K562 (cell line): ENCODE measurements at regions not wholly inside any gene's neighbourhood (a gene's known extent, or its start where the extent isn't known, plus 50 kb on each side); places are given as distances from the start of the nearest gene placed in this dataset.

Source experiments
- ATAC-seq: fragments of 200-7000 bp; cut with Tn5 transposase; 3 replicates; pipeline ENCODE4 v1.9.1; 2020; ENCODE audit warnings: moderate library complexity
- BruUV-seq: library from RNA; stranded (reverse); fragments of 400-500 nt; replicated peaks from 2 replicates; lab custom pipeline; 2021; lab: Mats Ljungman, UMichigan
- CTCF ChIA-PET: fragments of 300-600 bp; formaldehyde crosslinking; extraction: SDS; loops from one replicate; lab custom pipeline; 2021; ENCODE audit warnings: low intra/inter-chr PET ratio; lab: Yijun Ruan, JAX
- POLR2A ChIA-PET: fragments of 300-600, 350-650 bp; sonication (Branson Sonifier 250); formaldehyde crosslinking; extraction: SDS; loops from one replicate; lab custom pipeline; 2021; ENCODE audit warnings: antibody characterized with exemption, inconsistent platforms; lab: Yijun Ruan, JAX
- DNase-seq, 4 experiments: peaks; one replicate each; pipeline versions ENCODE4 v3.0.0 to v3.0.0-alpha.2; 2011 to 2018; ENCODE audit warnings: low spot score in 3 of 4, mixed read lengths in 3 of 4; ENCODE audit errors: extremely low read depth in 1 of 4
- FAIRE-seq: peaks from 2 replicates; lab custom pipeline; 2011; peaks lifted over from hg19 to GRCh38; lab: Jason Lieb, UNC
- H2AFZ ChIP-seq: 2 replicates; pipeline ENCODE4 v1.6.0; 2011; ENCODE audit warnings: low read depth, low read length, control low read depth, inconsistent platforms
- H3K27ac ChIP-seq: fragments of 200-600 bp; 3 replicates; pipeline ENCODE4 v1.8.0; 2011; ENCODE audit warnings: low read depth, mild to moderate bottlenecking, control low read depth, inconsistent platforms, low read length, moderate library complexity, mixed read lengths; ENCODE audit errors: extremely low read depth
- H3K27me3 ChIP-seq, 2 experiments: fragments of 300-600 bp in 1 of 2; 2 replicates in 1 of 2; 3 replicates in 1 of 2; pipeline versions ENCODE4 v1.6.0 to v1.8.0; 2011; ENCODE audit warnings: inconsistent platforms in 2 of 2, low read length in 2 of 2, mild to moderate bottlenecking in 1 of 2, mixed read lengths in 1 of 2, moderate library complexity in 1 of 2; ENCODE audit not compliant: control insufficient read depth in 2 of 2, insufficient read depth in 2 of 2
- H3K36me3 ChIP-seq: fragments of 300-600 bp; 3 replicates; pipeline ENCODE4 v1.8.0; 2011; ENCODE audit warnings: mild to moderate bottlenecking, low read length, inconsistent platforms; ENCODE audit not compliant: control insufficient read depth, insufficient read depth
- H3K4me1 ChIP-seq, 2 experiments: fragments of 200-600 bp in 1 of 2; replicated peaks in 1 of 2; 2 replicates in 1 of 2; 3 replicates in 1 of 2; pipeline versions ENCODE4 v1.5.1 to v1.8.0; 2011; ENCODE audit warnings: inconsistent platforms in 2 of 2, low read length in 2 of 2, mild to moderate bottlenecking in 1 of 2, mixed read lengths in 1 of 2, moderate library complexity in 1 of 2; ENCODE audit not compliant: control insufficient read depth in 2 of 2, insufficient read depth in 2 of 2
- H3K4me2 ChIP-seq: 2 replicates; pipeline ENCODE4 v1.6.1; 2011; ENCODE audit warnings: low read length, control low read depth, inconsistent platforms, mixed read lengths; ENCODE audit not compliant: insufficient read depth
- H3K4me3 ChIP-seq: fragments of 200-600 bp; sonication (generic), shearing (Covaris generic); 2 replicates; pipeline ENCODE4 v1.5.1; 2016; ENCODE audit warnings: control low read depth, inconsistent platforms
- H3K79me2 ChIP-seq: fragments of 200-600 bp; 3 replicates; pipeline ENCODE4 v1.8.0; 2011; ENCODE audit warnings: low read length, inconsistent platforms; ENCODE audit not compliant: control insufficient read depth, insufficient read depth
- H3K9ac ChIP-seq, 2 experiments: 2 replicates each; pipeline versions ENCODE4 v1.6.0 to v1.6.1; 2011; ENCODE audit warnings: low read depth in 2 of 2, low read length in 2 of 2, control low read depth in 1 of 2, inconsistent platforms in 1 of 2, mild to moderate bottlenecking in 1 of 2, mixed read lengths in 1 of 2; ENCODE audit not compliant: insufficient read depth in 1 of 2
- H3K9me1 ChIP-seq: one replicate; pipeline ENCODE4 v1.6.0; 2011; ENCODE audit warnings: inconsistent platforms, mild to moderate bottlenecking, low read length, moderate library complexity; ENCODE audit not compliant: control insufficient read depth, insufficient read depth
- H3K9me3 ChIP-seq: replicated peaks from 2 replicates; pipeline ENCODE4 v1.5.1; 2011; ENCODE audit warnings: low read depth, low read length, inconsistent platforms; ENCODE audit not compliant: control insufficient read depth, insufficient read depth
- H4K20me1 ChIP-seq: replicated peaks from 2 replicates; pipeline ENCODE4 v1.6.1; 2011; ENCODE audit warnings: low read length, inconsistent platforms, mixed read lengths; ENCODE audit not compliant: control insufficient read depth, insufficient read depth
- ADNP ChIP-seq: fragments of 200-800 bp; sonication (Bioruptor generic); IDR thresholded peaks from 2 replicates; pipeline ENCODE4 v1.6.1; 2016; ENCODE audit warnings: missing genetic modification characterization, missing compliant biosample characterization
- COPS2 ChIP-seq: fragments of 450-650 bp; conservative IDR thresholded peaks from 2 replicates; pipeline ENCODE4 v1.6.1; 2016; ENCODE audit warnings: mild to moderate bottlenecking, moderate library complexity
- CXXC5 ChIP-seq: fragments of 250-450 bp; sonication (Bioruptor Pico); IDR thresholded peaks from 2 replicates; pipeline ENCODE4 v1.8.0; 2022; ENCODE audit warnings: inconsistent platforms, mild to moderate bottlenecking, moderate library complexity
- DPF2 ChIP-seq: fragments of 450-650 bp; IDR thresholded peaks from 2 replicates; pipeline ENCODE4 v1.6.1; 2016
- ILK ChIP-seq: fragments of 450-650 bp; IDR thresholded peaks from 2 replicates; pipeline ENCODE4 v1.6.1; 2016; ENCODE audit warnings: missing genetic modification characterization, low read depth, mild to moderate bottlenecking, missing compliant biosample characterization, moderate library complexity, borderline replicate concordance
- POLR3A ChIP-seq: IDR thresholded peaks from 2 replicates; pipeline ENCODE4 v1.6.1; 2011; ENCODE audit warnings: borderline replicate concordance, mild to moderate bottlenecking, moderate library complexity; ENCODE audit not compliant: insufficient read length, insufficient read depth; ENCODE audit errors: extremely low read depth
- POLR3G ChIP-seq: IDR thresholded peaks from 2 replicates; pipeline ENCODE4 v1.6.1; 2011; ENCODE audit not compliant: insufficient read length, insufficient replicate concordance; ENCODE audit errors: extremely low read depth
- SNAPC5 ChIP-seq: fragments of 250-450 bp; sonication (Bioruptor Pico); IDR thresholded peaks from 2 replicates; pipeline ENCODE4 v1.8.0; 2021; ENCODE audit warnings: moderate library complexity, mild to moderate bottlenecking, inconsistent platforms
- TCFL5 ChIP-seq: fragments of 250-450 bp; sonication (Bioruptor Pico); conservative IDR thresholded peaks from 2 replicates; pipeline ENCODE4 v1.6.1; 2021; ENCODE audit warnings: mild to moderate bottlenecking, moderate library complexity, matching md5 sums
- TSC22D4 ChIP-seq: fragments of 450-650 bp; IDR thresholded peaks from 2 replicates; pipeline ENCODE4 v1.6.1; 2016; ENCODE audit warnings: missing genetic modification characterization, missing biosample characterization, control low read depth
- ZBTB26 ChIP-seq: fragments of 450-650 bp; formaldehyde crosslinking; IDR thresholded peaks from 2 replicates; pipeline ENCODE4 v1.4.0; 2022; ENCODE audit warnings: missing genetic modification characterization
- ZNF384 ChIP-seq: IDR thresholded peaks from 2 replicates; pipeline ENCODE4 v1.6.1; 2012; ENCODE audit warnings: low read depth, low read length, improper control_type of control experiment
- WGBS: fragments of 100-300 bp; shearing (Covaris generic); methylation state at CpG from one replicate; pipeline ENCODE4 v1.1.6; 2016; ENCODE audit warnings: low coverage, mixed read lengths; ENCODE audit not compliant: insufficient coverage; ENCODE audit errors: missing lambda C conversion rate; 5-methylcytosine and 5-hydroxymethylcytosine counted together
- in situ Hi-C: fragments of 300-500 bp; cut with MboI; formaldehyde crosslinking; loops from 4 replicates; pipeline ENCODE4 v1.15.0; 2018; ENCODE audit warnings: inconsistent platforms, mixed read lengths
- intact Hi-C: fragments of 100-400 bp; cut with micrococcal nuclease; formaldehyde crosslinking; loops from 2 replicates; pipeline ENCODE4 v1.14.2; 2022
- TF ChIP-seq, protein P1 (sequence below): fragments of 450-650 bp; IDR thresholded peaks from 2 replicates; pipeline ENCODE4 v1.7.1; 2018; ENCODE audit warnings: mild to moderate bottlenecking, low read depth; ENCODE audit not compliant: partially characterized antibody
- TF ChIP-seq, protein P2 (sequence below), 2 experiments: fragments of 450-650 bp; conservative IDR thresholded peaks; 2 replicates each; pipeline ENCODE4 v1.6.1; 2017; ENCODE audit warnings: mild to moderate bottlenecking in 2 of 2, moderate library complexity in 2 of 2
- TF ChIP-seq, protein P3 (sequence below), 2 experiments: fragments of 450-650 bp in 1 of 2; sonication (generic) in 1 of 2; formaldehyde crosslinking; conservative IDR thresholded peaks; 2 replicates each; pipeline versions ENCODE4 v1.4.0 to v1.8.1; 2020 to 2022; ENCODE audit warnings: mild to moderate bottlenecking in 1 of 2, missing genetic modification reagents in 1 of 2

DNA sequence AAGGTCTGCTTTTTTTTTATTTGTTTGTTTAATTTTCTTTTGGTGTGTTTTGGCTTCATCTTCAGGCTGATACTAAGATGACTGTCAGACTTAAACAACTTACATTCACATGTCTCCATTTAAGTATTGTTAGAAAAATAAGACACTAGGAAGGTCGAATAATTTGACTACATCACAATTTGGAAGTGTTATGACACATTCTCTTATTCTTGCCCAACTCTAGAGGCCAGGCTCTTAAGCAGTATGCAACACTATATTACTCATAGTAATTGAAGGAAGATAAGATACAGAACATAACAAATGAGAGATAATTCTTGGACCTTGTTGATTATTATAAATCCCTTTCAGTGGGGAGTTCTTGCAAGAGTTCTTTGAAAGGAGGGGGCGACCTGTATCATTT is 295.3 kb upstream of the COL3A1 start:
- Histone ChIP-seq H3K9ac (no peak overlapping the region), H3K9me3 (no peaks in the 10 kb centered on the region), H3K9me1 (no peaks in the 10 kb centered on the region), H2AFZ (no peak overlapping the region), H3K4me1 (no peaks in the 10 kb centered on the region), H3K4me3 (no peak overlapping the region), H3K36me3 (no peaks in the 10 kb centered on the region), H3K79me2 (no peaks in the 10 kb centered on the region), H4K20me1 (no peaks in the 10 kb centered on the region), H3K27ac (no peak overlapping the region), H3K4me2 (no peak overlapping the region), H3K27me3 (no peaks in the 10 kb centered on the region)
- intact Hi-C loops: no loop called here
- no TSS peak for BruUV-seq
- CTCF ChIA-PET: no interaction called here
- ATAC-seq (no peak), DNase-seq (no peak), FAIRE-seq (no peak)
- in situ Hi-C loops: no loop called here
- WGBS: 0% methylated on average over 2 of the region's 2 CpGs
- POLR2A ChIA-PET: no interaction called here
- TF ChIP-seq ZNF384: no peak
- no peak for TF ChIP-seq COPS2
- no peak for TF ChIP-seq SNAPC5 (CRISPR knock-in tag)
- no peak for TF ChIP-seq TCFL5
- TF ChIP-seq ILK: no peak
- TF ChIP-seq POLR3A: no peak
- TF ChIP-seq, protein P1, sequence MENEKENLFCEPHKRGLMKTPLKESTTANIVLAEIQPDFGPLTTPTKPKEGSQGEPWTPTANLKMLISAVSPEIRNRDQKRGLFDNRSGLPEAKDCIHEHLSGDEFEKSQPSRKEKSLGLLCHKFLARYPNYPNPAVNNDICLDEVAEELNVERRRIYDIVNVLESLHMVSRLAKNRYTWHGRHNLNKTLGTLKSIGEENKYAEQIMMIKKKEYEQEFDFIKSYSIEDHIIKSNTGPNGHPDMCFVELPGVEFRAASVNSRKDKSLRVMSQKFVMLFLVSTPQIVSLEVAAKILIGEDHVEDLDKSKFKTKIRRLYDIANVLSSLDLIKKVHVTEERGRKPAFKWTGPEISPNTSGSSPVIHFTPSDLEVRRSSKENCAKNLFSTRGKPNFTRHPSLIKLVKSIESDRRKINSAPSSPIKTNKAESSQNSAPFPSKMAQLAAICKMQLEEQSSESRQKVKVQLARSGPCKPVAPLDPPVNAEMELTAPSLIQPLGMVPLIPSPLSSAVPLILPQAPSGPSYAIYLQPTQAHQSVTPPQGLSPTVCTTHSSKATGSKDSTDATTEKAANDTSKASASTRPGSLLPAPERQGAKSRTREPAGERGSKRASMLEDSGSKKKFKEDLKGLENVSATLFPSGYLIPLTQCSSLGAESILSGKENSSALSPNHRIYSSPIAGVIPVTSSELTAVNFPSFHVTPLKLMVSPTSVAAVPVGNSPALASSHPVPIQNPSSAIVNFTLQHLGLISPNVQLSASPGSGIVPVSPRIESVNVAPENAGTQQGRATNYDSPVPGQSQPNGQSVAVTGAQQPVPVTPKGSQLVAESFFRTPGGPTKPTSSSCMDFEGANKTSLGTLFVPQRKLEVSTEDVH: no peak
- TF ChIP-seq DPF2: no peak
- no peak for TF ChIP-seq POLR3G
- TF ChIP-seq, protein P2, sequence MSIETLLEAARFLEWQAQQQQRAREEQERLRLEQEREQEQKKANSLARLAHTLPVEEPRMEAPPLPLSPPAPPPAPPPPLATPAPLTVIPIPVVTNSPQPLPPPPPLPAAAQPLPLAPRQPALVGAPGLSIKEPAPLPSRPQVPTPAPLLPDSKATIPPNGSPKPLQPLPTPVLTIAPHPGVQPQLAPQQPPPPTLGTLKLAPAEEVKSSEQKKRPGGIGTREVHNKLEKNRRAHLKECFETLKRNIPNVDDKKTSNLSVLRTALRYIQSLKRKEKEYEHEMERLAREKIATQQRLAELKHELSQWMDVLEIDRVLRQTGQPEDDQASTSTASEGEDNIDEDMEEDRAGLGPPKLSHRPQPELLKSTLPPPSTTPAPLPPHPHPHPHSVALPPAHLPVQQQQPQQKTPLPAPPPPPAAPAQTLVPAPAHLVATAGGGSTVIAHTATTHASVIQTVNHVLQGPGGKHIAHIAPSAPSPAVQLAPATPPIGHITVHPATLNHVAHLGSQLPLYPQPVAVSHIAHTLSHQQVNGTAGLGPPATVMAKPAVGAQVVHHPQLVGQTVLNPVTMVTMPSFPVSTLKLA (conservative IDR thresholded peaks at IDR 0.05): no peak
- no peak for TF ChIP-seq TSC22D4 (tag)
- no peak for TF ChIP-seq ADNP
- TF ChIP-seq ZBTB26: no peak
- no peak for TF ChIP-seq CXXC5 (CRISPR knock-in tag)
- TF ChIP-seq, protein P3, sequence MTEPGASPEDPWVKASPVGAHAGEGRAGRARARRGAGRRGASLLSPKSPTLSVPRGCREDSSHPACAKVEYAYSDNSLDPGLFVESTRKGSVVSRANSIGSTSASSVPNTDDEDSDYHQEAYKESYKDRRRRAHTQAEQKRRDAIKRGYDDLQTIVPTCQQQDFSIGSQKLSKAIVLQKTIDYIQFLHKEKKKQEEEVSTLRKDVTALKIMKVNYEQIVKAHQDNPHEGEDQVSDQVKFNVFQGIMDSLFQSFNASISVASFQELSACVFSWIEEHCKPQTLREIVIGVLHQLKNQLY (CRISPR knock-in tag; conservative IDR thresholded peaks at IDR 0.05): no peak
